DND-41 (cell line): ENCODE measurements at regions not wholly inside any gene's neighbourhood (a gene's known extent, or its start where the extent isn't known, plus 50 kb on each side); places are given as distances from the start of the nearest gene placed in this dataset.

Experiments used
- ATAC-seq: fragments of 200-7000 bp; cut with Tn5 transposase; 3 replicates; pipeline ENCODE4 v1.9.1; 2021; ENCODE audit warnings: low read depth; ENCODE audit not compliant: insufficient read depth
- DNase-seq: peaks from one replicate; pipeline ENCODE4 v3.0.0-alpha.2; 2020
- H2AFZ ChIP-seq: 2 replicates; pipeline ENCODE4 v1.6.0; 2012; ENCODE audit warnings: low read depth, low read length
- H3K27ac ChIP-seq: 2 replicates; pipeline ENCODE4 v1.5.1; 2012; ENCODE audit warnings: low read length, inconsistent platforms
- H3K27me3 ChIP-seq: fragments of 200-600 bp; sonication (generic); 2 replicates; pipeline ENCODE4 v1.6.0; 2012; ENCODE audit warnings: low read length, mild to moderate bottlenecking, inconsistent platforms; ENCODE audit not compliant: insufficient read depth, poor library complexity
- H3K36me3 ChIP-seq: 2 replicates; pipeline ENCODE4 v1.5.1; 2012; ENCODE audit warnings: low read length, inconsistent platforms; ENCODE audit not compliant: insufficient read depth
- H3K4me1 ChIP-seq: 2 replicates; pipeline ENCODE4 v1.5.1; 2012; ENCODE audit warnings: mild to moderate bottlenecking, low read length; ENCODE audit not compliant: insufficient read depth
- H3K4me2 ChIP-seq: 2 replicates; pipeline ENCODE4 v1.6.0; 2012; ENCODE audit warnings: mild to moderate bottlenecking, moderate library complexity, low read length, inconsistent platforms; ENCODE audit not compliant: insufficient read depth
- H3K4me3 ChIP-seq, 2 experiments: fragments of 200-600 bp in 1 of 2; shearing (Covaris generic) in 1 of 2; 2 replicates each; pipeline ENCODE4 v1.5.1; 2012 to 2016; ENCODE audit warnings: inconsistent platforms in 2 of 2, low read length in 2 of 2, mild to moderate bottlenecking in 2 of 2, low read depth in 1 of 2, moderate library complexity in 1 of 2
- H3K79me2 ChIP-seq: 2 replicates; pipeline ENCODE4 v1.6.0; 2012; ENCODE audit warnings: low read length, inconsistent platforms; ENCODE audit not compliant: insufficient read depth
- H3K9ac ChIP-seq: 2 replicates; pipeline ENCODE4 v1.6.0; 2012; ENCODE audit warnings: low read depth, mild to moderate bottlenecking, inconsistent platforms, low read length, moderate library complexity
- H3K9me3 ChIP-seq: 2 replicates; pipeline ENCODE4 v1.5.1; 2012; ENCODE audit warnings: low read length, moderate library complexity, mild to moderate bottlenecking, inconsistent platforms; ENCODE audit not compliant: insufficient read depth, severe bottlenecking
- H4K20me1 ChIP-seq: 2 replicates; pipeline ENCODE4 v1.6.0; 2012; ENCODE audit warnings: low read length; ENCODE audit not compliant: insufficient read depth
- EZH2 ChIP-seq: IDR thresholded peaks from 3 replicates; pipeline ENCODE4 v1.6.1; 2012; ENCODE audit warnings: borderline replicate concordance, low read depth, mild to moderate bottlenecking, moderate library complexity, low read length, inconsistent platforms; ENCODE audit not compliant: severe bottlenecking
- TF ChIP-seq, protein P1 (sequence below): IDR thresholded peaks from 2 replicates; pipeline ENCODE4 v1.5.1; 2012; ENCODE audit warnings: borderline replicate concordance, low read length, moderate library complexity, mild to moderate bottlenecking; ENCODE audit not compliant: poor library complexity, severe bottlenecking; ENCODE audit errors: extremely low read depth

DNA sequence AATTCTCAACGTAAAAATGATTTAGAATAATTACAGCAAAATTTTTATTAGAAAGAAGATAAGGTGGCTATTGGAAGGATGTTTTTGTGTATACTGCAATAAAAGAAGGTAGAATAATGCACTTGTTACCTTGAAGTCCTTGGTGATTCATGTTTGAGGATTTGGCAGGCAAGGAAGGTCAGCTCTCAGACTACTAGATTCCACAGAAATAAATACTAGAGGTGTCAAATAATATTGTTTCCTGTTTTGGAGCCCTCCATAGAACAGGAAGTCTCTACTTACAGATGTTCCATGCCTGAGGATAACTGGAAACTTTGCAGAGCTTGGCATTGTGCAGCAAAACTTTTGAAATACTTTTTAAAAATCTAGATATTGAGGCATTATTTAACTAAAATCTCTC lies 284.3 kb upstream of the SYT1 start:
- Histone ChIP-seq H3K9me3 (no peaks in the 10 kb centered on the region), H3K9ac (no peak overlapping the region), H3K27ac (no peak overlapping the region), H3K4me3 (no peak overlapping the region), H3K4me2 (no peak overlapping the region), H3K36me3 (no peaks in the 10 kb centered on the region), H2AFZ (no peak overlapping the region), H3K4me1 (no peaks in the 10 kb centered on the region), H4K20me1 (no peaks in the 10 kb centered on the region), H3K27me3 (no peaks in the 10 kb centered on the region), H3K79me2 (no peaks in the 10 kb centered on the region)
- no peak for ATAC-seq
- TF ChIP-seq EZH2, result no peak
- TF ChIP-seq, protein P1, sequence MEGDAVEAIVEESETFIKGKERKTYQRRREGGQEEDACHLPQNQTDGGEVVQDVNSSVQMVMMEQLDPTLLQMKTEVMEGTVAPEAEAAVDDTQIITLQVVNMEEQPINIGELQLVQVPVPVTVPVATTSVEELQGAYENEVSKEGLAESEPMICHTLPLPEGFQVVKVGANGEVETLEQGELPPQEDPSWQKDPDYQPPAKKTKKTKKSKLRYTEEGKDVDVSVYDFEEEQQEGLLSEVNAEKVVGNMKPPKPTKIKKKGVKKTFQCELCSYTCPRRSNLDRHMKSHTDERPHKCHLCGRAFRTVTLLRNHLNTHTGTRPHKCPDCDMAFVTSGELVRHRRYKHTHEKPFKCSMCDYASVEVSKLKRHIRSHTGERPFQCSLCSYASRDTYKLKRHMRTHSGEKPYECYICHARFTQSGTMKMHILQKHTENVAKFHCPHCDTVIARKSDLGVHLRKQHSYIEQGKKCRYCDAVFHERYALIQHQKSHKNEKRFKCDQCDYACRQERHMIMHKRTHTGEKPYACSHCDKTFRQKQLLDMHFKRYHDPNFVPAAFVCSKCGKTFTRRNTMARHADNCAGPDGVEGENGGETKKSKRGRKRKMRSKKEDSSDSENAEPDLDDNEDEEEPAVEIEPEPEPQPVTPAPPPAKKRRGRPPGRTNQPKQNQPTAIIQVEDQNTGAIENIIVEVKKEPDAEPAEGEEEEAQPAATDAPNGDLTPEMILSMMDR, result no peak
- DNase-seq, result no peak

DNA sequence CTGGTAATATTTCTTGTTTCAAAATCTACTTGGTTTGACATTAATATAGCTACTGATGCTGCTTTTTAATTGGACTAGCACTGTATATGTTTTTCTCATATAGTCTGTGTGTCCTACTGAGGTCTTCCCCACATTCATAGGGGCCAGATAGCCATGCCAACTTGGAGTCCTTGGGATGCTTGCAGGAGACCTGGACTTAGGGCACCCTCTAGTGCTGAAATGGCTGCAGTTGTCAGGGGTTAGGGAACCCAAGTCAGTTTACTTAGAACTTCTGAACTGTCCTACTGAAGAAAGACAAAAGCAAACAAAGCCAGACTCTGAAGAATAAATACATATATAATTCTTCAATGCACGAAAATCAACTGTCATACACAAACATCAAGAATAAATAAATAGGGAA lies 279.9 kb upstream of the SYT1 start:
- no peak overlapping the region for H2AFZ ChIP-seq
- H3K9ac ChIP-seq, result no peak overlapping the region
- no peak overlapping the region for H3K4me2 ChIP-seq
- no peaks in the 10 kb centered on the region for H3K36me3 ChIP-seq
- no peak for TF ChIP-seq EZH2
- TF ChIP-seq, protein P1, result no peak
- H4K20me1 ChIP-seq, result no peaks in the 10 kb centered on the region
- H3K4me1 ChIP-seq, result no peaks in the 10 kb centered on the region
- H3K4me3 ChIP-seq, result no peak overlapping the region
- no peak overlapping the region for H3K27ac ChIP-seq
- H3K27me3 ChIP-seq, result no peaks in the 10 kb centered on the region
- DNase-seq (no peak), ATAC-seq (no peak)
- H3K79me2 ChIP-seq, result no peaks in the 10 kb centered on the region
- peaks cover 8% of the 10 kb centered on the region for H3K9me3 ChIP-seq

DNA sequence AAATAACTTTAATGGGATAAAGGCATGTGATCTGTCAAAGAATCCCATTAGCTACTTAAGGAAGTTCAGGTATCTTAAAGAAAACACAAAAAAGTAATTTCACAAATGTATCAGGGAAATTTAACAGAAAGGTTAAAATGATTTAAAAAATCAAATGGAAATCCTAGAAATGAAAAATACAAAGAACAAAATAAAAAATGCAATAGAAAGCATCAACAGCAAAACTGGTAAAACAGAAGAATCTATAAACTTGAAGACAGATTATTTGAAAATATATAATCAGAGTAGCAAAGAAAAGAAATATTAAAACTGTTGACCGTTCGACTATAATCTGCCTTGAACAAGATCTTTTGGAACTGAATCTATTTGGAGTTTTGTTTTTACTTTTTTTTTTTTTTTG lies 279.4 kb upstream of the SYT1 start:
- Histone ChIP-seq H3K4me3 (no peak overlapping the region), H3K4me1 (no peaks in the 10 kb centered on the region), H3K27me3 (no peaks in the 10 kb centered on the region), H3K4me2 (no peak overlapping the region), H4K20me1 (no peaks in the 10 kb centered on the region), H3K27ac (no peak overlapping the region), H3K79me2 (no peaks in the 10 kb centered on the region), H3K9me3 (peaks cover 8% of the 10 kb centered on the region), H2AFZ (no peak overlapping the region), H3K36me3 (no peaks in the 10 kb centered on the region), H3K9ac (no peak overlapping the region)
- ATAC-seq (no peak), DNase-seq (no peak)
- no peak for TF ChIP-seq EZH2
- TF ChIP-seq, protein P1, result no peak

DNA sequence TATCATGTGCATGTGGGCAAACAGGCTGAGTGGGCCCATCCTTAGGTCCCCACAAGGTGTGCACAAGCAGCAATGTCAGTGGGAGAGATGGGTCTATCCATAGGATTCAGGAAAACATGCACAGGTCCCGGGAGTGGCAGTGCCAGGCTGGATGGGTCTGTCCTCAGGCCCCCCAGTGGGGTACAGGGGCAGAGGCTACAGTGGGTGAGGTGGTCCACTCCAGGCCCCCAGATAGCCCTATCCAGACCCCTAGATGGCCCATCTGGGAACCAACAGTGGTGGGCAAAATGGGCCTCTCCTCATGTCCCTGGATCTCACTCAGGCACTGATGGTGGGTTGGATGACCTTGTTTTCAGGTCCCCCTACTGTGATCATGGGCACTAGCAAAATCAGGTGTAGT lies 277.8 kb upstream of the SYT1 start:
- Histone ChIP-seq H3K79me2 (no peaks in the 10 kb centered on the region), H4K20me1 (no peaks in the 10 kb centered on the region), H3K9me3 (peaks cover 8% of the 10 kb centered on the region), H3K9ac (no peak overlapping the region), H3K27ac (no peak overlapping the region), H2AFZ (no peak overlapping the region), H3K36me3 (no peaks in the 10 kb centered on the region), H3K4me1 (no peaks in the 10 kb centered on the region), H3K27me3 (no peaks in the 10 kb centered on the region), H3K4me2 (no peak overlapping the region), H3K4me3 (no peak overlapping the region)
- ATAC-seq, result no peak
- TF ChIP-seq, protein P1, result no peak
- no peak for TF ChIP-seq EZH2
- DNase-seq, result no peak
